Esophagus squamous epithelium (tissue), 4 donors: ENCODE measurements at regions not wholly inside any gene's neighbourhood (a gene's known extent, or its start where the extent isn't known, plus 50 kb on each side); places are given as distances from the start of the nearest gene placed in this dataset.

ENCODE experiments used
- POLR2A ChIP-seq, 4 donors: fragments of 450-650 bp; IDR thresholded peaks; one replicate each; pipeline ENCODE4 v1.6.1; 2017; ENCODE audit warnings: antibody characterized with exemption in 4 of 4, mild to moderate bottlenecking in 4 of 4, moderate library complexity in 3 of 4
- TF ChIP-seq, protein P1 (sequence below), 6 experiments: fragments of 450-650 bp in 4 of 6; fragments of 200-600 bp in 2 of 6; sonication (generic) in 2 of 6; IDR thresholded peaks; one replicate each; pipeline ENCODE4 v1.5.1; 2016 to 2019; ENCODE audit warnings: antibody characterized with exemption in 6 of 6, mild to moderate bottlenecking in 4 of 6, moderate library complexity in 4 of 6

DNA sequence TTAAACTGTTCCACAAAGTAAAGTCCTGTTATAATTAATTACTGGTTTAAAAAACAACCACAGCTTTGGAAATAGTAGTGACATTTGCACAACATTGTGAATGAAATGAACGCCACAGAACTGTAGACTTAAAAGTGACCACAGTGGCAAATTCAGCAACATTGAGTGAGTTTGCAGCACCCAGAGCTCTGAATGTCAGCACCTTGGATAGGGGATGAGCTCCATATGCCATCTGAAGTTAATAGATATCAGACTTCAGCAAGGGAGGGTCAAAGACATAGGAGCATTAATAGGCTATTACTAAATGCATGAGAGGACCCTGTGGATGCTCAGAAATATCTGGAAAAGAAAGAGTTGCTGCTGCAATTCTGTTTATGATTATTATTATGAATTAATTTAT lies 55.3 kb upstream of the KCNIP4 start:
- TF ChIP-seq POLR2A (IDR thresholded peaks at IDR 0.05) = no peak
- TF ChIP-seq, protein P1, sequence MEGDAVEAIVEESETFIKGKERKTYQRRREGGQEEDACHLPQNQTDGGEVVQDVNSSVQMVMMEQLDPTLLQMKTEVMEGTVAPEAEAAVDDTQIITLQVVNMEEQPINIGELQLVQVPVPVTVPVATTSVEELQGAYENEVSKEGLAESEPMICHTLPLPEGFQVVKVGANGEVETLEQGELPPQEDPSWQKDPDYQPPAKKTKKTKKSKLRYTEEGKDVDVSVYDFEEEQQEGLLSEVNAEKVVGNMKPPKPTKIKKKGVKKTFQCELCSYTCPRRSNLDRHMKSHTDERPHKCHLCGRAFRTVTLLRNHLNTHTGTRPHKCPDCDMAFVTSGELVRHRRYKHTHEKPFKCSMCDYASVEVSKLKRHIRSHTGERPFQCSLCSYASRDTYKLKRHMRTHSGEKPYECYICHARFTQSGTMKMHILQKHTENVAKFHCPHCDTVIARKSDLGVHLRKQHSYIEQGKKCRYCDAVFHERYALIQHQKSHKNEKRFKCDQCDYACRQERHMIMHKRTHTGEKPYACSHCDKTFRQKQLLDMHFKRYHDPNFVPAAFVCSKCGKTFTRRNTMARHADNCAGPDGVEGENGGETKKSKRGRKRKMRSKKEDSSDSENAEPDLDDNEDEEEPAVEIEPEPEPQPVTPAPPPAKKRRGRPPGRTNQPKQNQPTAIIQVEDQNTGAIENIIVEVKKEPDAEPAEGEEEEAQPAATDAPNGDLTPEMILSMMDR (IDR thresholded peaks at IDR 0.05) = no peak
